WTC11 (cell line): ENCODE measurements at regions not wholly inside any gene's neighbourhood (a gene's known extent, or its start where the extent isn't known, plus 50 kb on each side); places are given as distances from the start of the nearest gene placed in this dataset.

Experiments
- ATAC-seq: fragments of 200-7000 bp; cut with Tn5 transposase; 2 replicates; pipeline ENCODE4 v1.10.0; 2021; ENCODE audit warnings: mild to moderate bottlenecking, moderate library complexity
- CTCF ChIA-PET: fragments of 300-600 bp; sonication (Branson Sonifier 250); formaldehyde crosslinking; loops from one replicate; lab custom pipeline; 2021; ENCODE audit warnings: antibody characterized with exemption; lab: Charles Lee
- POLR2A ChIA-PET: fragments of 350-600 bp; sonication (Branson Sonifier 250); formaldehyde crosslinking; loops from one replicate; lab custom pipeline; 2021; ENCODE audit warnings: antibody characterized with exemption; lab: Charles Lee
- DNase-seq: peaks from one replicate; pipeline ENCODE4 v3.0.0; 2021; ENCODE audit warnings: low spot score
- H3K27ac Mint-ChIP-seq: 2 replicates; pipeline ENCODE4 v1.8.0; 2021; ENCODE audit warnings: mixed read lengths
- H3K27me3 Mint-ChIP-seq: 2 replicates; pipeline ENCODE4 v1.8.0; 2021; ENCODE audit warnings: low read depth, mild to moderate bottlenecking, moderate library complexity, mixed read lengths
- H3K36me3 Mint-ChIP-seq: 2 replicates; pipeline ENCODE4 v1.8.0; 2021; ENCODE audit warnings: mixed read lengths
- H3K4me1 Mint-ChIP-seq: 2 replicates; pipeline ENCODE4 v1.8.0; 2022; ENCODE audit warnings: mixed read lengths
- H3K4me3 Mint-ChIP-seq: 2 replicates; pipeline ENCODE4 v1.8.0; 2021; ENCODE audit warnings: mild to moderate bottlenecking, moderate library complexity, mixed read lengths
- H3K9me3 Mint-ChIP-seq: 2 replicates; pipeline ENCODE4 v1.8.0; 2021; ENCODE audit warnings: mixed read lengths
- AR ChIP-seq: fragments of 250-450 bp; sonication (Bioruptor Pico); IDR thresholded peaks from 2 replicates; pipeline ENCODE4 v1.9.0; 2021; ENCODE audit warnings: mild to moderate bottlenecking
- ATF1 ChIP-seq: sonication (generic); formaldehyde crosslinking; IDR thresholded peaks from 2 replicates; pipeline ENCODE4 v1.8.1; 2023; ENCODE audit warnings: mild to moderate bottlenecking, moderate library complexity, missing genetic modification reagents
- ATF2 ChIP-seq: sonication (generic); formaldehyde crosslinking; IDR thresholded peaks from 2 replicates; pipeline ENCODE4 v1.8.1; 2022; ENCODE audit warnings: low read depth, missing genetic modification reagents, borderline replicate concordance
- ATF3 ChIP-seq: sonication (generic); formaldehyde crosslinking; conservative IDR thresholded peaks from 2 replicates; pipeline ENCODE4 v1.8.1; 2022; ENCODE audit warnings: mild to moderate bottlenecking, missing genetic modification reagents
- ATF6 ChIP-seq: sonication (generic); formaldehyde crosslinking; IDR thresholded peaks from 2 replicates; pipeline ENCODE4 v1.8.1; 2023; ENCODE audit warnings: mild to moderate bottlenecking, missing genetic modification reagents
- ESRRA ChIP-seq: sonication (generic); formaldehyde crosslinking; IDR thresholded peaks from 2 replicates; pipeline ENCODE4 v1.8.1; 2022; ENCODE audit warnings: mild to moderate bottlenecking, missing genetic modification reagents, borderline replicate concordance
- FOXJ3 ChIP-seq: sonication (generic); formaldehyde crosslinking; IDR thresholded peaks from 2 replicates; pipeline ENCODE4 v1.9.0; 2021; ENCODE audit warnings: missing genetic modification reagents, mild to moderate bottlenecking, borderline replicate concordance
- FOXP1 ChIP-seq: sonication (generic); formaldehyde crosslinking; IDR thresholded peaks from 2 replicates; pipeline ENCODE4 v1.8.0; 2022; ENCODE audit warnings: missing genetic modification reagents, mild to moderate bottlenecking, moderate library complexity, borderline replicate concordance
- IRF2 ChIP-seq: sonication (generic); formaldehyde crosslinking; IDR thresholded peaks from 2 replicates; pipeline ENCODE4 v1.8.0; 2022; ENCODE audit warnings: low read depth, missing genetic modification reagents, borderline replicate concordance
- MAX ChIP-seq: sonication (generic); formaldehyde crosslinking; IDR thresholded peaks from 2 replicates; pipeline ENCODE4 v1.8.0; 2022; ENCODE audit warnings: mild to moderate bottlenecking, missing genetic modification reagents
- MXD4 ChIP-seq: fragments of 250-450 bp; sonication (Bioruptor Pico); IDR thresholded peaks from 2 replicates; pipeline ENCODE4 v1.8.0; 2021; ENCODE audit warnings: mild to moderate bottlenecking, moderate library complexity, borderline replicate concordance
- NR2C2 ChIP-seq: sonication (generic); formaldehyde crosslinking; IDR thresholded peaks from 2 replicates; pipeline ENCODE4 v1.8.0; 2022; ENCODE audit warnings: mild to moderate bottlenecking, missing genetic modification reagents
- PREB ChIP-seq: sonication (generic); formaldehyde crosslinking; IDR thresholded peaks from 2 replicates; pipeline ENCODE4 v1.8.1; 2022; ENCODE audit warnings: mild to moderate bottlenecking, missing genetic modification reagents, moderate library complexity, borderline replicate concordance
- SMAD4 ChIP-seq: sonication (generic); formaldehyde crosslinking; IDR thresholded peaks from 2 replicates; pipeline ENCODE4 v1.8.0; 2022; ENCODE audit warnings: mild to moderate bottlenecking, missing genetic modification reagents
- SOX15 ChIP-seq: fragments of 250-450 bp; sonication (Bioruptor Pico); IDR thresholded peaks from 2 replicates; pipeline ENCODE4 v1.9.0; 2021; ENCODE audit warnings: mild to moderate bottlenecking
- USF1 ChIP-seq: sonication (generic); formaldehyde crosslinking; IDR thresholded peaks from 2 replicates; pipeline ENCODE4 v1.8.0; 2022; ENCODE audit warnings: mild to moderate bottlenecking, missing genetic modification reagents
- ZNF121 ChIP-seq: sonication (generic); formaldehyde crosslinking; IDR thresholded peaks from 2 replicates; pipeline ENCODE4 v1.8.0; 2023; ENCODE audit warnings: missing genetic modification reagents
- ZNF138 ChIP-seq: sonication (generic); formaldehyde crosslinking; conservative IDR thresholded peaks from 2 replicates; pipeline ENCODE4 v1.8.1; 2022; ENCODE audit warnings: mild to moderate bottlenecking, moderate library complexity, missing genetic modification reagents
- ZNF281 ChIP-seq: sonication (generic); formaldehyde crosslinking; IDR thresholded peaks from 2 replicates; pipeline ENCODE4 v1.8.0; 2023; ENCODE audit warnings: mild to moderate bottlenecking, missing genetic modification reagents
- ZSCAN18 ChIP-seq: fragments of 250-450 bp; sonication (Bioruptor Pico); IDR thresholded peaks from 2 replicates; pipeline ENCODE4 v2.1.2; 2022; ENCODE audit warnings: mild to moderate bottlenecking, moderate library complexity

GRCh38 chr4:111639120-111639690, 506.0 kb upstream of the FAM241A start (continued):
- no peak for TF ChIP-seq IRF2
- no peak for TF ChIP-seq ZNF121 (CRISPR knock-in tag)
- no peak for TF ChIP-seq USF1 (CRISPR knock-in tag)
- no peak for TF ChIP-seq ZSCAN18 (CRISPR knock-in tag)
- TF ChIP-seq, all 79 proteins: peak for 0

GRCh38 chr4:111639876-111640275, 505.4 kb upstream of the FAM241A start:
- CTCF ChIA-PET, result interaction anchor here (1.6 kb wide), 1 partner anchor 215 kb away, joined by 7 read pairs; no protein-coding TSS in a partner anchor
- Mint-ChIP-seq H3K27me3 (no peaks in the 10 kb centered on the region), H3K4me3 (no peak overlapping the region), H3K4me1 (peaks cover 5% of the 10 kb centered on the region; the same call in 1 of the 2 replicates), H3K9me3 (no peaks in the 10 kb centered on the region), H3K36me3 (no peaks in the 10 kb centered on the region), H3K27ac (no peak overlapping the region)
- DNase-seq (no peak), ATAC-seq (no peak)
- POLR2A ChIA-PET, result no interaction called here
- TF ChIP-seq ATF1 (CRISPR knock-in tag) (no peak), ATF3 (CRISPR knock-in tag) (no peak), ATF2 (CRISPR knock-in tag) (no peak), FOXP1 (CRISPR knock-in tag) (no peak), ESRRA (CRISPR knock-in tag) (no peak), NR2C2 (CRISPR knock-in tag) (no peak), SOX15 (CRISPR knock-in tag) (no peak), MXD4 (no peak), AR (CRISPR knock-in tag) (no peak), MAX (CRISPR knock-in tag) (no peak), PREB (CRISPR knock-in tag) (no peak), ATF6 (CRISPR knock-in tag) (no peak), ZNF281 (CRISPR knock-in tag) (no peak), ZNF138 (CRISPR knock-in tag) (no peak), SMAD4 (CRISPR knock-in tag) (no peak), FOXJ3 (CRISPR knock-in tag) (no peak)
